ENCODE measurements at regions not wholly inside any gene's neighbourhood (a gene's known extent, or its start where the extent isn't known, plus 50 kb on each side); places are given as distances from the start of the nearest gene placed in this dataset.

GRCh38 chr2:7849531-7849930 is 832.3 kb upstream of the ID2 start:
- no peaks in the 10 kb centered on the region for H3K36me3 ChIP-seq
- Mint-ChIP-seq H3K36me3 (no peaks in the 10 kb centered on the region), H3K4me3 (no peak overlapping the region), H3K9me3 (no peaks in the 10 kb centered on the region), H3K27ac (peak overlapping the region; percentile 37), H3K27me3 (ENCODE audit: insufficient read depth, low read depth) (no peaks in the 10 kb centered on the region), H3K4me1 (peaks cover 22% of the 10 kb centered on the region)
- H3K9ac ChIP-seq, result no peak overlapping the region
- no peak for TF ChIP-seq CTCF (IDR thresholded peaks at IDR 0.05)
- TF ChIP-seq EZH2phosphoT487 (IDR thresholded peaks at IDR 0.05), result no peak
- TF ChIP-seq EZH2 (IDR thresholded peaks at IDR 0.05), result no peak
- H2AFZ ChIP-seq (replicated peaks), result no peak overlapping the region
- peaks cover 6% of the 10 kb centered on the region for H3K4me1 ChIP-seq
- no peaks in the 10 kb centered on the region for H3F3A ChIP-seq (ENCODE audit: low read depth)
- DNase-seq (ENCODE audit: low spot score), result no peak
- H3K27ac ChIP-seq, result no peak overlapping the region
- no peak overlapping the region for H3K4me3 ChIP-seq
- no peaks in the 10 kb centered on the region for H3K9me3 ChIP-seq (ENCODE audit: low read depth)
- H3K27me3 ChIP-seq, result no peaks in the 10 kb centered on the region
- no peak overlapping the region for H3K4me2 ChIP-seq
- no peaks in the 10 kb centered on the region for H4K20me1 ChIP-seq (ENCODE audit: low read depth)
- H3K79me2 ChIP-seq (ENCODE audit: low read depth), result no peaks in the 10 kb centered on the region

- no peaks in the 10 kb centered on the region for H3K9me3 ChIP-seq (ENCODE audit: low read depth)
- H3K9ac ChIP-seq, result no peak overlapping the region
- no peaks in the 10 kb centered on the region for H3K27me3 ChIP-seq
- H2AFZ ChIP-seq (replicated peaks), result no peak overlapping the region
- no peaks in the 10 kb centered on the region for H4K20me1 ChIP-seq (ENCODE audit: low read depth)
- no peak for TF ChIP-seq CTCF (IDR thresholded peaks at IDR 0.05)
- no peak overlapping the region for H3K27ac ChIP-seq
- no peaks in the 10 kb centered on the region for H3K79me2 ChIP-seq (ENCODE audit: low read depth)
- no peaks in the 10 kb centered on the region for H3K9me3 Mint-ChIP-seq
- no peaks in the 10 kb centered on the region for H3K4me1 ChIP-seq
- H3K4me3 ChIP-seq, result no peak overlapping the region
- no peak overlapping the region for H3K27ac Mint-ChIP-seq
- no peak overlapping the region for H3K4me2 ChIP-seq
- peaks cover 12% of the 10 kb centered on the region for H3K4me1 Mint-ChIP-seq
- no peaks in the 10 kb centered on the region for H3K27me3 Mint-ChIP-seq (ENCODE audit: insufficient read depth, low read depth)
- no peaks in the 10 kb centered on the region for H3K36me3 Mint-ChIP-seq
- H3F3A ChIP-seq (ENCODE audit: low read depth), result no peaks in the 10 kb centered on the region
- no peak overlapping the region for H3K4me3 Mint-ChIP-seq
- DNase-seq (ENCODE audit: low spot score), result no peak
- no peaks in the 10 kb centered on the region for H3K36me3 ChIP-seq
Observed at GRCh38 chr2:7852546-7852945, 829.3 kb upstream of the ID2 start.

- no peak overlapping the region for H3K27ac Mint-ChIP-seq
- Histone ChIP-seq H3K9me3 (ENCODE audit: low read depth) (no peaks in the 10 kb centered on the region), H4K20me1 (ENCODE audit: low read depth) (no peaks in the 10 kb centered on the region), H3K36me3 (no peaks in the 10 kb centered on the region), H3K9ac (no peak overlapping the region), H3K4me3 (no peak overlapping the region), H3K79me2 (ENCODE audit: low read depth) (no peaks in the 10 kb centered on the region), H3F3A (ENCODE audit: low read depth) (no peaks in the 10 kb centered on the region), H3K27me3 (no peaks in the 10 kb centered on the region), H2AFZ (replicated peaks) (no peak overlapping the region), H3K27ac (no peak overlapping the region), H3K4me2 (no peak overlapping the region), H3K4me1 (no peaks in the 10 kb centered on the region)
- DNase-seq (ENCODE audit: low spot score), result no peak
- no peaks in the 10 kb centered on the region for H3K36me3 Mint-ChIP-seq
- no peaks in the 10 kb centered on the region for H3K9me3 Mint-ChIP-seq
- H3K4me1 Mint-ChIP-seq, result peaks cover 4% of the 10 kb centered on the region
- TF ChIP-seq EZH2phosphoT487 (IDR thresholded peaks at IDR 0.05) (no peak), CTCF (IDR thresholded peaks at IDR 0.05) (no peak), EZH2 (IDR thresholded peaks at IDR 0.05) (no peak)
- no peak overlapping the region for H3K4me3 Mint-ChIP-seq
- H3K27me3 Mint-ChIP-seq (ENCODE audit: insufficient read depth, low read depth), result no peaks in the 10 kb centered on the region
Observed at GRCh38 chr2:7857904-7858303, 824.0 kb upstream of the ID2 start.

GRCh38 chr2:7858624-7859023 is 823.2 kb upstream of the ID2 start:
- TF ChIP-seq EZH2phosphoT487 (IDR thresholded peaks at IDR 0.05), result no peak
- no peak for TF ChIP-seq EZH2 (IDR thresholded peaks at IDR 0.05)
- no peak for TF ChIP-seq CTCF (IDR thresholded peaks at IDR 0.05)
- Mint-ChIP-seq H3K27ac (no peak overlapping the region), H3K27me3 (ENCODE audit: insufficient read depth, low read depth) (peaks cover 3% of the 10 kb centered on the region), H3K36me3 (no peaks in the 10 kb centered on the region), H3K4me3 (no peak overlapping the region), H3K4me1 (peaks cover 4% of the 10 kb centered on the region), H3K9me3 (no peaks in the 10 kb centered on the region)
- Histone ChIP-seq H3F3A (ENCODE audit: low read depth) (no peaks in the 10 kb centered on the region), H3K36me3 (no peaks in the 10 kb centered on the region), H3K4me3 (no peak overlapping the region), H3K9ac (no peak overlapping the region), H3K27me3 (no peaks in the 10 kb centered on the region), H3K79me2 (ENCODE audit: low read depth) (no peaks in the 10 kb centered on the region), H4K20me1 (ENCODE audit: low read depth) (no peaks in the 10 kb centered on the region), H3K4me2 (no peak overlapping the region), H3K27ac (no peak overlapping the region), H3K4me1 (no peaks in the 10 kb centered on the region), H3K9me3 (ENCODE audit: low read depth) (no peaks in the 10 kb centered on the region), H2AFZ (replicated peaks) (no peak overlapping the region)
- DNase-seq (ENCODE audit: low spot score), result no peak
